Globus pallidus (tissue), 1 donor: ENCODE measurements at regions not wholly inside any gene's neighbourhood (a gene's known extent, or its start where the extent isn't known, plus 50 kb on each side); places are given as distances from the start of the nearest gene placed in this dataset.

Experiments used
- DNase-seq: peaks from one replicate; pipeline ENCODE4 v3.0.0-alpha.2; 2015; ENCODE audit warnings: low spot score

- DNase-seq = no peak
These were observed 291.8 kb upstream of the MARCKS start for GRCh38 chr6:113565306-113565705.

- no peak for DNase-seq
These were observed 287.0 kb upstream of the MARCKS start for GRCh38 chr6:113570161-113570560.

- DNase-seq = no peak
These were observed 286.5 kb upstream of the MARCKS start for GRCh38 chr6:113570641-113571040.

GRCh38 chr6:113574147-113574546 is 283.0 kb upstream of the MARCKS start:
- no peak for DNase-seq

- no peak for DNase-seq
These were observed 280.8 kb upstream of the MARCKS start for GRCh38 chr6:113576310-113576709.

GRCh38 chr6:113578691-113579090 is 278.5 kb upstream of the MARCKS start:
- no peak for DNase-seq

- no peak for DNase-seq
These were observed 272.4 kb upstream of the MARCKS start for GRCh38 chr6:113584767-113585166.

GRCh38 chr6:113585246-113585645 is 271.9 kb upstream of the MARCKS start:
- no peak for DNase-seq

- DNase-seq = no peak
These were observed 270.6 kb upstream of the MARCKS start for GRCh38 chr6:113586413-113587077.

GRCh38 chr6:113587078-113587699 is 270.0 kb upstream of the MARCKS start:
- DNase-seq = peak; percentile 69

GRCh38 chr6:113588646-113589045 is 268.5 kb upstream of the MARCKS start:
- no peak for DNase-seq

- DNase-seq = no peak
These were observed 265.0 kb upstream of the MARCKS start for GRCh38 chr6:113591896-113592827.

- DNase-seq = no peak
These were observed 262.4 kb upstream of the MARCKS start for GRCh38 chr6:113594726-113595125.

GRCh38 chr6:113595911-113596376 is 261.2 kb upstream of the MARCKS start:
- DNase-seq = no peak

- DNase-seq = no peak
These were observed 260.5 kb upstream of the MARCKS start for GRCh38 chr6:113596387-113597230.

GRCh38 chr6:113597231-113597583 is 259.9 kb upstream of the MARCKS start:
- DNase-seq = no peak

- no peak for DNase-seq
These were observed 258.4 kb upstream of the MARCKS start for GRCh38 chr6:113598786-113599185.

- DNase-seq = no peak
These were observed 257.7 kb upstream of the MARCKS start for GRCh38 chr6:113599444-113599843.

GRCh38 chr6:113600551-113601339 is 256.4 kb upstream of the MARCKS start:
- no peak for DNase-seq

- no peak for DNase-seq
These were observed 249.2 kb upstream of the MARCKS start for GRCh38 chr6:113607821-113608545.
